DND-41 (cell line): ENCODE measurements at regions not wholly inside any gene's neighbourhood (a gene's known extent, or its start where the extent isn't known, plus 50 kb on each side); places are given as distances from the start of the nearest gene placed in this dataset.

Source experiments
- ATAC-seq: fragments of 200-7000 bp; cut with Tn5 transposase; 3 replicates; pipeline ENCODE4 v1.9.1; 2021; ENCODE audit warnings: low read depth; ENCODE audit not compliant: insufficient read depth
- DNase-seq: peaks from one replicate; pipeline ENCODE4 v3.0.0-alpha.2; 2020
- H2AFZ ChIP-seq: 2 replicates; pipeline ENCODE4 v1.6.0; 2012; ENCODE audit warnings: low read depth, low read length
- H3K27ac ChIP-seq: 2 replicates; pipeline ENCODE4 v1.5.1; 2012; ENCODE audit warnings: low read length, inconsistent platforms
- H3K27me3 ChIP-seq: fragments of 200-600 bp; sonication (generic); 2 replicates; pipeline ENCODE4 v1.6.0; 2012; ENCODE audit warnings: low read length, mild to moderate bottlenecking, inconsistent platforms; ENCODE audit not compliant: insufficient read depth, poor library complexity
- H3K36me3 ChIP-seq: 2 replicates; pipeline ENCODE4 v1.5.1; 2012; ENCODE audit warnings: low read length, inconsistent platforms; ENCODE audit not compliant: insufficient read depth
- H3K4me1 ChIP-seq: 2 replicates; pipeline ENCODE4 v1.5.1; 2012; ENCODE audit warnings: mild to moderate bottlenecking, low read length; ENCODE audit not compliant: insufficient read depth
- H3K4me2 ChIP-seq: 2 replicates; pipeline ENCODE4 v1.6.0; 2012; ENCODE audit warnings: mild to moderate bottlenecking, moderate library complexity, low read length, inconsistent platforms; ENCODE audit not compliant: insufficient read depth
- H3K4me3 ChIP-seq, 2 experiments: fragments of 200-600 bp in 1 of 2; shearing (Covaris generic) in 1 of 2; 2 replicates each; pipeline ENCODE4 v1.5.1; 2012 to 2016; ENCODE audit warnings: inconsistent platforms in 2 of 2, low read length in 2 of 2, mild to moderate bottlenecking in 2 of 2, low read depth in 1 of 2, moderate library complexity in 1 of 2
- H3K79me2 ChIP-seq: 2 replicates; pipeline ENCODE4 v1.6.0; 2012; ENCODE audit warnings: low read length, inconsistent platforms; ENCODE audit not compliant: insufficient read depth
- H3K9ac ChIP-seq: 2 replicates; pipeline ENCODE4 v1.6.0; 2012; ENCODE audit warnings: low read depth, mild to moderate bottlenecking, inconsistent platforms, low read length, moderate library complexity
- H3K9me3 ChIP-seq: 2 replicates; pipeline ENCODE4 v1.5.1; 2012; ENCODE audit warnings: low read length, moderate library complexity, mild to moderate bottlenecking, inconsistent platforms; ENCODE audit not compliant: insufficient read depth, severe bottlenecking
- H4K20me1 ChIP-seq: 2 replicates; pipeline ENCODE4 v1.6.0; 2012; ENCODE audit warnings: low read length; ENCODE audit not compliant: insufficient read depth
- EZH2 ChIP-seq: IDR thresholded peaks from 3 replicates; pipeline ENCODE4 v1.6.1; 2012; ENCODE audit warnings: borderline replicate concordance, low read depth, mild to moderate bottlenecking, moderate library complexity, low read length, inconsistent platforms; ENCODE audit not compliant: severe bottlenecking
- TF ChIP-seq, protein P1 (sequence below): IDR thresholded peaks from 2 replicates; pipeline ENCODE4 v1.5.1; 2012; ENCODE audit warnings: borderline replicate concordance, low read length, moderate library complexity, mild to moderate bottlenecking; ENCODE audit not compliant: poor library complexity, severe bottlenecking; ENCODE audit errors: extremely low read depth

DNA sequence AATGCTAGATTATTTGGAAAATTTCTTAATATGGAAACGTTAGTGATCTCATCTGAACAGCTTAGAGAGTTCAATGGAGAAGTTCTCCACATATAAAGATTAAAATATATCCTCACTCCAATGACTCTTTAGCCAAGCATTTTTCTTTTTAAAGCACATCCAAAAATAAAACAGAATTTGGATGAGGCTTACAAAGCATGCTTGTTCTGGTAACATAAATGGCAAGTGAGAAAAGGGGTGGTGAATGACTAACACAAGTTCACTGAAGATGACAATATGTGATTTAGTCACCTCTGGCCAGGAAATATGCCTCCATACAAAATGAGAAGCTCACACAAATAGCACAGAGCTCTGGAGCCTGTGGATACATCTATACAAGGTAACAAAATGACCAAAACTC, 253.0 kb downstream of the PCDH20 start:
- no peak overlapping the region for H2AFZ ChIP-seq

DNA sequence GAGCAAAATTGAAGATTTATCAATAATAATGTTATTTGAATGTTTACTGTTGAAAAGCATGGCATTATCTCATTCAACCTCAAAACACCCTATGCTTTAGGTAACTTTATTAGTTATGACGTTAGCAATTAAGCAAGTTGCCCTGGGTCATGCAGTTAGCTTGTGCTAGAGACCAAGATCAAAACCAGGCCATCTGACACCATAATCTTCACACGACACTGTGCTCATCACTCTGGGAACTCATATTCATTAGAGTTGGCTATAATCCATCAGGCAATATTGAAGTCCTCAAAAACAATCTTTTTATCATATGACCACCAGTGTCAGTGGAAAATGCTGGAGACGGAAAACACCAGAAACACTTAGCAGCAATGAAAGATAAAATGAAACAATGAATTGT, 253.5 kb downstream of the PCDH20 start:
- Histone ChIP-seq H3K27me3 (no peaks in the 10 kb centered on the region), H3K36me3 (no peaks in the 10 kb centered on the region), H3K4me3 (no peak overlapping the region), H3K27ac (no peak overlapping the region), H3K4me1 (no peaks in the 10 kb centered on the region), H3K79me2 (no peaks in the 10 kb centered on the region), H4K20me1 (no peaks in the 10 kb centered on the region), H3K9ac (no peak overlapping the region), H2AFZ (no peak overlapping the region), H3K9me3 (no peaks in the 10 kb centered on the region), H3K4me2 (no peak overlapping the region)
- DNase-seq (no peak), ATAC-seq (no peak)
- TF ChIP-seq, protein P1, sequence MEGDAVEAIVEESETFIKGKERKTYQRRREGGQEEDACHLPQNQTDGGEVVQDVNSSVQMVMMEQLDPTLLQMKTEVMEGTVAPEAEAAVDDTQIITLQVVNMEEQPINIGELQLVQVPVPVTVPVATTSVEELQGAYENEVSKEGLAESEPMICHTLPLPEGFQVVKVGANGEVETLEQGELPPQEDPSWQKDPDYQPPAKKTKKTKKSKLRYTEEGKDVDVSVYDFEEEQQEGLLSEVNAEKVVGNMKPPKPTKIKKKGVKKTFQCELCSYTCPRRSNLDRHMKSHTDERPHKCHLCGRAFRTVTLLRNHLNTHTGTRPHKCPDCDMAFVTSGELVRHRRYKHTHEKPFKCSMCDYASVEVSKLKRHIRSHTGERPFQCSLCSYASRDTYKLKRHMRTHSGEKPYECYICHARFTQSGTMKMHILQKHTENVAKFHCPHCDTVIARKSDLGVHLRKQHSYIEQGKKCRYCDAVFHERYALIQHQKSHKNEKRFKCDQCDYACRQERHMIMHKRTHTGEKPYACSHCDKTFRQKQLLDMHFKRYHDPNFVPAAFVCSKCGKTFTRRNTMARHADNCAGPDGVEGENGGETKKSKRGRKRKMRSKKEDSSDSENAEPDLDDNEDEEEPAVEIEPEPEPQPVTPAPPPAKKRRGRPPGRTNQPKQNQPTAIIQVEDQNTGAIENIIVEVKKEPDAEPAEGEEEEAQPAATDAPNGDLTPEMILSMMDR, result no peak
- TF ChIP-seq EZH2, result no peak

More for the DNA sequence above, 253.0 kb downstream of the PCDH20 start:
- no peak overlapping the region for H3K9ac ChIP-seq
- no peak for ATAC-seq
- H3K36me3 ChIP-seq, result no peaks in the 10 kb centered on the region
- H3K4me3 ChIP-seq, result no peak overlapping the region
- no peaks in the 10 kb centered on the region for H3K9me3 ChIP-seq
- H3K27me3 ChIP-seq, result no peaks in the 10 kb centered on the region
- H3K79me2 ChIP-seq, result no peaks in the 10 kb centered on the region
- H4K20me1 ChIP-seq, result no peaks in the 10 kb centered on the region
- H3K4me1 ChIP-seq, result no peaks in the 10 kb centered on the region
- no peak overlapping the region for H3K4me2 ChIP-seq
- no peak for DNase-seq
- TF ChIP-seq, protein P1, result no peak
- TF ChIP-seq EZH2, result no peak
- H3K27ac ChIP-seq, result no peak overlapping the region

DNA sequence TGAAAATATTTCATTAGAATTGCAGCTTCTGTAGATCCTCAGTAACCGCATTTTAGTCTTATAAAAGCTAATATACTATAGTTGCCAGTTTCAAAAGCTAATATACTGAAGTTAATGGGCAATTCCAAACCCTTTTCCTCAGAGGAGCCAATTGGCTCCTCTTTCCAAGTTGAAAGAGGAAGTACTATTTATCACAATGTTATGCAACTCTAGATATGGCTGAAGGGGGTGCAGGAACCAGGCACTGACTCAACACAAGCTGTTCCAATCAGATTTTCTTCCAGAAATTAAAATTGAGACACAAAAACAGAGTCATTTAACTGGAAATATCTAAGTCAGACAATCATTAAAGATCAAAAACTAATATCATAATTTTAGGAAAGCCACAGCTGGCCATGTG, 258.9 kb downstream of the PCDH20 start:
- no peaks in the 10 kb centered on the region for H3K79me2 ChIP-seq
- no peak for ATAC-seq
- H4K20me1 ChIP-seq, result no peaks in the 10 kb centered on the region
- H3K4me2 ChIP-seq, result no peak overlapping the region
- H2AFZ ChIP-seq, result no peak overlapping the region
- H3K27ac ChIP-seq, result no peak overlapping the region
- TF ChIP-seq EZH2, result no peak
- no peaks in the 10 kb centered on the region for H3K9me3 ChIP-seq
- H3K27me3 ChIP-seq, result no peaks in the 10 kb centered on the region
- no peaks in the 10 kb centered on the region for H3K36me3 ChIP-seq
- no peak overlapping the region for H3K4me3 ChIP-seq
- no peak overlapping the region for H3K9ac ChIP-seq
- no peaks in the 10 kb centered on the region for H3K4me1 ChIP-seq
- DNase-seq, result no peak

DNA sequence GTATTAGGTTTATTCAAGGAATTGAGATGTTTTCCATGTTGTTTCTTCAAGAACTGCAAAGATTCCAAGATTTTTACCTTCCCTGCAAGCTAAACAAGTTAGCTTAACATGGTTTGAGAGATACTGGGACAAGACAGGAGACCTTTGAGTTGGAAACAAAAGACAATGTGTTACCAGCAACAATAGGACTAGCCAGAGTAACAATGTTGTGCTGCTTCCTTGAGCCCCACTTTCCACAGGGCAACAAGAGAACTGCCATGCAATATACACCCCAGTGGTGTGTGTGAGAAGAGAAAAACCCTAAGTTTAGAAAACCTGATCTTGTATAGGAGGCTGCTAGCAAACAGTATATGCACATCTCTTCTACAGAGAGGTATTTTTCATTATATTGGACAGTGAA, 264.6 kb downstream of the PCDH20 start:
- Histone ChIP-seq H3K9me3 (peaks cover 3% of the 10 kb centered on the region), H3K4me1 (no peaks in the 10 kb centered on the region), H4K20me1 (no peaks in the 10 kb centered on the region), H3K4me2 (no peak overlapping the region), H3K36me3 (no peaks in the 10 kb centered on the region), H3K4me3 (no peak overlapping the region), H2AFZ (no peak overlapping the region), H3K27me3 (no peaks in the 10 kb centered on the region), H3K9ac (no peak overlapping the region), H3K79me2 (no peaks in the 10 kb centered on the region), H3K27ac (no peak overlapping the region)
- no peak for ATAC-seq
- TF ChIP-seq EZH2, result no peak
- TF ChIP-seq, protein P1, result no peak
- no peak for DNase-seq
